NCI-H774 (cell line): ENCODE measurements at regions not wholly inside any gene's neighbourhood (a gene's known extent, or its start where the extent isn't known, plus 50 kb on each side); places are given as distances from the start of the nearest gene placed in this dataset.
"Not testable (repeated sequence)": the region's sequence is repeated elsewhere in the genome, so short reads cannot be mapped to it uniquely, and the experiment has no call there.

Experiments
- DNase-seq: peaks from one replicate; lab custom pipeline; 2025; lab: John Stamatoyannopoulos, UW

GRCh38 chr7:76849887-76850563, 182.1 kb downstream of the SPDYE17 start:
- DNase-seq: not testable (repeated sequence)

GRCh38 chr7:76839879-76840278, 192.3 kb downstream of the SPDYE17 start:
- not testable (repeated sequence) for DNase-seq

- not testable (repeated sequence) for DNase-seq
Observed at GRCh38 chr7:76839214-76839613, 192.9 kb downstream of the SPDYE17 start.

GRCh38 chr7:76838357-76838756, 193.8 kb downstream of the SPDYE17 start:
- not testable (repeated sequence) for DNase-seq

GRCh38 chr7:76829233-76829632, 202.2 kb upstream of the POMZP3 start:
- DNase-seq: not testable (repeated sequence)

- DNase-seq: not testable (repeated sequence)
Observed at GRCh38 chr7:76826181-76826580, 199.1 kb upstream of the POMZP3 start.

GRCh38 chr7:76809856-76810255, 182.8 kb upstream of the POMZP3 start:
- DNase-seq: not testable (repeated sequence)

- not testable (repeated sequence) for DNase-seq
Observed at GRCh38 chr7:76807588-76808100, 180.6 kb upstream of the POMZP3 start.

- DNase-seq: not testable (repeated sequence)
Observed at GRCh38 chr7:76806460-76806859, 179.4 kb upstream of the POMZP3 start.

- DNase-seq: not testable (repeated sequence)
Observed at GRCh38 chr7:76806010-76806409, 178.9 kb upstream of the POMZP3 start.

- DNase-seq: not testable (repeated sequence)
Observed at GRCh38 chr7:76805262-76805661, 178.2 kb upstream of the POMZP3 start.

- DNase-seq: not testable (repeated sequence)
Observed at GRCh38 chr7:76797639-76798038, 170.6 kb upstream of the POMZP3 start.

- DNase-seq: not testable (repeated sequence)
Observed at GRCh38 chr7:76780693-76781092, 153.6 kb upstream of the POMZP3 start.

GRCh38 chr7:76774279-76774678, 147.2 kb upstream of the POMZP3 start:
- DNase-seq: not testable (repeated sequence)

GRCh38 chr7:76771980-76772379, 144.9 kb upstream of the POMZP3 start:
- not testable (repeated sequence) for DNase-seq

- not testable (repeated sequence) for DNase-seq
Observed at GRCh38 chr7:76763977-76764376, 136.9 kb upstream of the POMZP3 start.

- DNase-seq: not testable (repeated sequence)
Observed at GRCh38 chr7:76760546-76761220, 133.6 kb upstream of the POMZP3 start.

GRCh38 chr7:76739538-76739937, 112.5 kb upstream of the POMZP3 start:
- not testable (repeated sequence) for DNase-seq

GRCh38 chr7:76736724-76737123, 109.6 kb upstream of the POMZP3 start:
- not testable (repeated sequence) for DNase-seq

- DNase-seq: not testable (repeated sequence)
Observed at GRCh38 chr7:76736091-76736490, 109.0 kb upstream of the POMZP3 start.

GRCh38 chr7:76735668-76736067, 108.6 kb upstream of the POMZP3 start:
- not testable (repeated sequence) for DNase-seq

GRCh38 chr7:76728571-76728974, 101.5 kb upstream of the POMZP3 start:
- not testable (repeated sequence) for DNase-seq

GRCh38 chr7:76723928-76724327, 96.8 kb upstream of the POMZP3 start:
- not testable (repeated sequence) for DNase-seq
